AG04450 (cell line): ENCODE measurements at regions not wholly inside any gene's neighbourhood (a gene's known extent, or its start where the extent isn't known, plus 50 kb on each side); places are given as distances from the start of the nearest gene placed in this dataset.
"Not testable (repeated sequence)": the region's sequence is repeated elsewhere in the genome, so short reads cannot be mapped to it uniquely, and the experiment has no call there.

ENCODE experiments used
- CTCF ChIA-PET: fragments of 300-600, 350-600 bp; formaldehyde crosslinking; extraction: SDS; loops from one replicate; lab custom pipeline; 2022; ENCODE audit warnings: antibody characterized with exemption, inconsistent platforms; lab: Charles Lee
- POLR2A ChIA-PET: fragments of 350-600 bp; formaldehyde crosslinking; extraction: SDS; loops from one replicate; lab custom pipeline; 2021; ENCODE audit warnings: antibody characterized with exemption, inconsistent platforms; lab: Yijun Ruan, JAX
- DNase-seq: peaks from one replicate; pipeline ENCODE4 v3.0.0-alpha.2; 2011; ENCODE audit warnings: low read depth, low spot score
- H3K27ac ChIP-seq: one replicate; pipeline ENCODE4 v1.5.1; 2012; ENCODE audit warnings: low read depth, low read length, control low read depth
- H3K27me3 ChIP-seq: one replicate; pipeline ENCODE4 v1.6.0; 2012; ENCODE audit warnings: low read length; ENCODE audit not compliant: control insufficient read depth, insufficient read depth
- H3K4me3 ChIP-seq: 2 replicates; pipeline ENCODE4 v1.5.1; 2011; ENCODE audit warnings: mild to moderate bottlenecking, low read depth, low read length, control low read depth
- H3K9me3 ChIP-seq: 2 replicates; pipeline ENCODE4 v1.5.1; 2012; ENCODE audit warnings: low read length; ENCODE audit not compliant: control insufficient read depth, insufficient read depth
- TF ChIP-seq, protein P1 (sequence below): IDR thresholded peaks from 2 replicates; pipeline ENCODE4 v1.5.1; 2011; ENCODE audit warnings: low read depth, low read length, control low read depth, inconsistent platforms

DNA sequence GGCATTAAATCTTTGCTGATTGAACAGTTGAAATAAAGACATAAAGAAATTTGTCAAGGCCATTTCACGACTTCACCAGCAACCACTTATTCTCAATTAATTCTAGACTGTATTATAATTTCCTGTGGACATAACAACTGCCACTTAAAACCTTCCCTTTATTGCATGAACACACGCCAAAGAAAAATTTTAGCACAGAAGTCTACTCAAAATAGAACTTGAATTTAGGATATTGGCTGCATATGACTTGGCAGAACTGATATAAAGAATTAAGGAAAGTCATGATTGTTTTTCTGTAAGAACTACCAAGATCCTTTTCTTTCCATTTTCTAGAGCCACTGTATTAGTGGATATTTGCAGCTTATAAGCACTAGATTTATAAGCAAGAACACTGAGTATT, 226.5 kb upstream of the AKR1E2 start:
- Histone ChIP-seq H3K27ac (no peak overlapping the region), H3K27me3 (no peaks in the 10 kb centered on the region), H3K9me3 (no peaks in the 10 kb centered on the region), H3K4me3 (no peak overlapping the region)
- POLR2A ChIA-PET: no interaction called here
- CTCF ChIA-PET: no interaction called here
- no peak for DNase-seq
- TF ChIP-seq, protein P1, sequence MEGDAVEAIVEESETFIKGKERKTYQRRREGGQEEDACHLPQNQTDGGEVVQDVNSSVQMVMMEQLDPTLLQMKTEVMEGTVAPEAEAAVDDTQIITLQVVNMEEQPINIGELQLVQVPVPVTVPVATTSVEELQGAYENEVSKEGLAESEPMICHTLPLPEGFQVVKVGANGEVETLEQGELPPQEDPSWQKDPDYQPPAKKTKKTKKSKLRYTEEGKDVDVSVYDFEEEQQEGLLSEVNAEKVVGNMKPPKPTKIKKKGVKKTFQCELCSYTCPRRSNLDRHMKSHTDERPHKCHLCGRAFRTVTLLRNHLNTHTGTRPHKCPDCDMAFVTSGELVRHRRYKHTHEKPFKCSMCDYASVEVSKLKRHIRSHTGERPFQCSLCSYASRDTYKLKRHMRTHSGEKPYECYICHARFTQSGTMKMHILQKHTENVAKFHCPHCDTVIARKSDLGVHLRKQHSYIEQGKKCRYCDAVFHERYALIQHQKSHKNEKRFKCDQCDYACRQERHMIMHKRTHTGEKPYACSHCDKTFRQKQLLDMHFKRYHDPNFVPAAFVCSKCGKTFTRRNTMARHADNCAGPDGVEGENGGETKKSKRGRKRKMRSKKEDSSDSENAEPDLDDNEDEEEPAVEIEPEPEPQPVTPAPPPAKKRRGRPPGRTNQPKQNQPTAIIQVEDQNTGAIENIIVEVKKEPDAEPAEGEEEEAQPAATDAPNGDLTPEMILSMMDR: no peak

DNA sequence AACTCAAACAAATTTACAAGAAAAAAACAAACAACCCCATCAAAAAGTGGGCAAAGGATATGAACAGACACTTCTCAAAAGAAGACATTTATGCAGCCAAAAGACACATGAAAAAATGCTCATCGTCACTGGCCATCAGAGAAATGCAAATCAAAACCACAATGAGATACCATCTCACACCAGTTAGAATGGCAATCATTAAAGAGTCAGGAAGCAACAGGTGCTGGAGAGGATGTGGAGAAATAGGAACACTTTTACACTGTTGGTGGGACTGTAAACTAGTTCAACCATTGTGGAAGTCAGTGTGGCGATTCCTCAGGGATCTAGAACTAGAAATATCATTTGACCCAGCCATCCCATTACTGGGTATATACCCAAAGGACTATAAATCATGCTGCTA, 228.1 kb upstream of the AKR1E2 start:
- H3K27me3 ChIP-seq, DNase-seq, H3K27ac ChIP-seq, CTCF ChIA-PET, POLR2A ChIA-PET, H3K4me3 ChIP-seq, H3K9me3 ChIP-seq: not testable (repeated sequence)

DNA sequence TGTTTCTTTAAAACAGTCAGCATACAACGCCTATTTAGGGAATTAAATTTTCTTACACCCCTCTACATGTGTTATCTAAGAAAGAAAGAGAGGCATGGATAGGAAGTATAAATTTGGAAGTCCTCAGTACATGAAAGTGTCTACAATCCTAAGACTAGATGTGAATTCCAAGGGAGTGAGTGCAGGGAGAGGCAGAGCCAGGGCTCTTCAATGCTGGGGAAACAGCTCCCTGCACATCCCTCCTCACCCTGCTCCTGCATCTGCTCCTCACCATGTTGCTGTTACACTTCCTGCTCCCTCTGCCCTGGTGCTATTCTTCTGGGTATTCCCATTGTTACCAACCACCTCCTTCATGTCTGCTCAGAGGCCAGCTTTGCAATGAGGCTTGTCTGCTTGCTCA, 229.1 kb upstream of the AKR1E2 start:
- POLR2A ChIA-PET: no interaction called here
- DNase-seq: no peak
- Histone ChIP-seq H3K27ac (no peak overlapping the region), H3K27me3 (no peaks in the 10 kb centered on the region), H3K4me3 (no peak overlapping the region), H3K9me3 (no peaks in the 10 kb centered on the region)
- CTCF ChIA-PET: no interaction called here
- TF ChIP-seq, protein P1: no peak

DNA sequence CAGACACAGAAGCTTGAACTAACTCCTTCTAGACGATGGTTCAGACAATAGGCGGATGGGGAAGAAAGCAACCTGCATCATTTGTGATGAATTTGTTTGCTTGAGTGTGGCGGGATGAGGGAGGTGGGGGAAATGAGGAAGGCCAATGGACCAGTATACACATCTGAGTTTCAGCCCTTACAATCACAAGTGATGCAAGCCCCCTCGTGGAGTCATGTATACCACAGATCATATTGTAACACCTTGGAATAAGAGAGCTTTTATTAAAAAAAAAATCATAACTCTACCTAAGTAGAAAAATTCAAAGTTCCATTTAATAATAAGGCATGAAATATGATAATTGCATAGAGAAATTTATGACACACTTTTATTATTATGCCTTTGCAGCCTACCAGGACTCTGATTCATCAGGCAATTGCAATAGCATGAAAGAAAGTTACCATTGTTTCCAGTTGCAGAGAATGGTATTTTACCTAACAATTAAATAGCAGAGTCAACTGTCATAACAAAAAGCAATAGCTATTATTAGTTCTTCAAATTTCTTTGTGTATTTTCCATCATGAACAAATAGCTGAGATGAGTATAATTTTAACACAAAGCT, 230.2 kb upstream of the AKR1E2 start:
- TF ChIP-seq, protein P1: no peak
- CTCF ChIA-PET: interaction anchor here (0.8 kb wide), 1 partner anchor 61 kb away, joined by 3 read pairs; no protein-coding TSS in a partner anchor
- DNase-seq: no peak
- H3K9me3 ChIP-seq: no peaks in the 10 kb centered on the region
- H3K27ac ChIP-seq: no peak overlapping the region
- no peaks in the 10 kb centered on the region for H3K27me3 ChIP-seq
- no peak overlapping the region for H3K4me3 ChIP-seq
- POLR2A ChIA-PET: no interaction called here

DNA sequence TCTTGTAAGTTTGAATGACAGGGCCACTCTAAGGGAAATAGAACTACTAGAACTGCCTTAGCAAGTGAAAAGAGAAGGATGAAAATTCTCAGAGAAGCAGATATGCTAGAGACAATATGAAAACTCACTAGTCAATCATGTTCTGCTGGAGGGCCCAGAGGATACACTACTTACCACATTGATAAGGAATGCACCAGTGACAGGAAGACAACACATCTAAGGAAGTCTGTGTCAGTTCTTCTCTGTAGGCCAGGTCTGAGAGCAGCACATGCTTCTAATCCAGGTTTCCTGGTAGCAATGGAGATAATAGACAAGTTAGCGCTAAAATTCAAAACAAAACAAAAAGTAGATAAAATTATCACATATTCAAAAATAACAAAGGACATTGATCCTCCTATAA, 235.2 kb upstream of the AKR1E2 start:
- DNase-seq: no peak
- no peaks in the 10 kb centered on the region for H3K9me3 ChIP-seq
- POLR2A ChIA-PET: no interaction called here
- CTCF ChIA-PET: no interaction called here
- TF ChIP-seq, protein P1: no peak
- H3K27me3 ChIP-seq: no peaks in the 10 kb centered on the region
- H3K4me3 ChIP-seq: no peak overlapping the region
- no peak overlapping the region for H3K27ac ChIP-seq

DNA sequence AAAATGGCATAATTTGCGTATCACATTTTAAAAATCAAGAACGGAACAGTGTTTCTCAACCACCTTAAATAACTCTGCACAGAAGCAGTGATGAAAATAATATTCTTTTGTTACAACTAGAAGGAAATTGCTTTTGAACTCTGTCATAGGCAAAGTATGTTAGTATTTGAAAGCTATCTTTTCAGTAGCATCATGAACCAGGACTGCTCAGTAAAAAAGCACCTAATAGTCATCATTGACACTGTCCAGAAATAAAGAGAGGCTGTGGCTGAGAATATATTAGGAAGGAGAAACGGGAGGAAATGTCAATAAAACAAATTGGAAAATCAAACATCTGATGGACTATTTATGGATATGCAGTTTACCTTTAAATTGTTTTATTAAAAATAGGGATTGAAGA, 237.2 kb upstream of the AKR1E2 start:
- no peak overlapping the region for H3K4me3 ChIP-seq
- POLR2A ChIA-PET: no interaction called here
- no peak for DNase-seq

More for the DNA sequence above, 237.2 kb upstream of the AKR1E2 start:
- no peak overlapping the region for H3K27ac ChIP-seq
- H3K27me3 ChIP-seq: no peaks in the 10 kb centered on the region
- H3K9me3 ChIP-seq: no peaks in the 10 kb centered on the region
- CTCF ChIA-PET: no interaction called here
- TF ChIP-seq, protein P1: no peak
